ENCODE measurements at regions not wholly inside any gene's neighbourhood (a gene's known extent, or its start where the extent isn't known, plus 50 kb on each side); places are given as distances from the start of the nearest gene placed in this dataset.

DNA sequence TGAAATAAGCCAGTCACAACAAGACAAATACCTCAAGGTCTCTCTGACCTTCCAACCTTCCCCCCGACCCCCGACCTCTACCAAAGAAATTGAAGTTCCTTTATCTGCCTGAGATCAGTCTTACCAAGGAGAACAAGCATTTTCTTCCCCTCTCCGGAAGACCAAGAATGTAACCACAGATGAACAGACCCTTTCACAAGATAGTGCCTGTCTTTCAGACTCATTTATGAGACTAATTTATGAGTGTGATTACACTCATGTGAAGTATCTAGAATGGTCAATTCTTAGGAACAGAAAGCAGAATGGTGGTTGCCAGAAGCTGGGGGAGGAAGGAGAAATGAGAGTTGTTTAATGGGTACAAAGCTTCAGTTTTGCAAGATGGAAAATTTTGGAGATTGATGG lies 108.9 kb upstream of the MKLN1 start:
- no peak for TF ChIP-seq POLR2A (IDR thresholded peaks at IDR 0.05)
- TF ChIP-seq, protein P1, sequence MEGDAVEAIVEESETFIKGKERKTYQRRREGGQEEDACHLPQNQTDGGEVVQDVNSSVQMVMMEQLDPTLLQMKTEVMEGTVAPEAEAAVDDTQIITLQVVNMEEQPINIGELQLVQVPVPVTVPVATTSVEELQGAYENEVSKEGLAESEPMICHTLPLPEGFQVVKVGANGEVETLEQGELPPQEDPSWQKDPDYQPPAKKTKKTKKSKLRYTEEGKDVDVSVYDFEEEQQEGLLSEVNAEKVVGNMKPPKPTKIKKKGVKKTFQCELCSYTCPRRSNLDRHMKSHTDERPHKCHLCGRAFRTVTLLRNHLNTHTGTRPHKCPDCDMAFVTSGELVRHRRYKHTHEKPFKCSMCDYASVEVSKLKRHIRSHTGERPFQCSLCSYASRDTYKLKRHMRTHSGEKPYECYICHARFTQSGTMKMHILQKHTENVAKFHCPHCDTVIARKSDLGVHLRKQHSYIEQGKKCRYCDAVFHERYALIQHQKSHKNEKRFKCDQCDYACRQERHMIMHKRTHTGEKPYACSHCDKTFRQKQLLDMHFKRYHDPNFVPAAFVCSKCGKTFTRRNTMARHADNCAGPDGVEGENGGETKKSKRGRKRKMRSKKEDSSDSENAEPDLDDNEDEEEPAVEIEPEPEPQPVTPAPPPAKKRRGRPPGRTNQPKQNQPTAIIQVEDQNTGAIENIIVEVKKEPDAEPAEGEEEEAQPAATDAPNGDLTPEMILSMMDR (IDR thresholded peaks at IDR 0.05), result no peak
- no peak for DNase-seq

DNA sequence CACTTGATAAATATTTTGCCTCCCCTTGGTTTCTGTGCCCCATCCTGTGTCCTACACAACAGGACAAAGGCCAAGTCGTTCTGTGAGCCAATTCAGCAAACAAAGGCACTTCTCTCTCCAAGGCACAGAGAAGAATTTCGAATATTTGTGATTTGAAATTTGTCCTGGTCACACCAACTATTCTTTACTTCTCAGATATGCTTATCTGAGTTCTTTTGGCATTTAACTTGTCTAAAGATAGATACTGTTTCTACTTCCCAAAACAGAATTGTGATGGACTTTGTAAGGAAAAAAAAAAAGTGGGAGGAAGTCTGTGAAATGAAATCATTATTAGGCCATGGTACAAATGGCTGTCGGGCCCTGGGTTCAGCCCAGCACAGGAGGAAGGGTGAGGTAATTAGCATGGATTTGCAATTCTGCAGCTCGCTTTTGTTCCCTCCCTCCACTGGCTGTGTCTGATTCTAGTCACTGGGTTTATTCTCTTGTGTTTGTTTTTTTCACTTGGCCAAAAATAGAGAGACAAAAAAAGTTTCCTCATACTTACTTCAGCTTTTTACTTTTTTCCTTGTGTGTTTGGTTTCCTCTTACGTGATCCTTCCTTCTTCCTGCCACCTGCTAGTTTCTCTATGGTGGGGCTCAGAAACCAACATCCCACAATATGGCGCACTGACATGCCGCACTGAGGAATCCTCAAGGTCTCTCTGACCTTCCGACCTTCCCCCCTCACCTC lies 108.2 kb upstream of the MKLN1 start:
- Histone ChIP-seq H3K9me3 (no peaks in the 10 kb centered on the region), H3K36me3 (no peaks in the 10 kb centered on the region), H3K27me3 (no peaks in the 10 kb centered on the region), H3K4me1 (peaks cover 0 to 13% (median 0%) of the 10 kb centered on the region in 4 donors), H3K27ac (peak overlapping the region in 2 of 3 donors; percentile 9 to 24), H3K4me3 (no peak overlapping the region)
- intact Hi-C loops (cut with DNase I), result no loop called here
- TF ChIP-seq, protein P1 (IDR thresholded peaks at IDR 0.05), result no peak
- TF ChIP-seq POLR2A (IDR thresholded peaks at IDR 0.05), result no peak
- DNase-seq (peak in 2 of 3 donors; percentile 55 to 63), ATAC-seq (peak; percentile 76 to 97 (median 86))
- WGBS (ENCODE audit: insufficient coverage, low coverage, low lambda C conversion rate, missing lambda C conversion rate), result 28% methylated on average over 6 of the region's 8 CpGs

More for the DNA sequence above, 108.9 kb upstream of the MKLN1 start:
- H3K27ac ChIP-seq, result no peak overlapping the region
- 43% methylated on average over 3 of the region's 3 CpGs for WGBS (ENCODE audit: insufficient coverage, low coverage, low lambda C conversion rate, missing lambda C conversion rate)
- intact Hi-C loops (cut with DNase I), result no loop called here
- no peaks in the 10 kb centered on the region for H3K36me3 ChIP-seq
- H3K4me1 ChIP-seq, result peaks cover 0 to 13% (median 0%) of the 10 kb centered on the region in 4 donors
- ATAC-seq, result peak in 1 of 4 donors; percentile 17
- H3K9me3 ChIP-seq, result no peaks in the 10 kb centered on the region
- no peak overlapping the region for H3K4me3 ChIP-seq
- H3K27me3 ChIP-seq, result no peaks in the 10 kb centered on the region

DNA sequence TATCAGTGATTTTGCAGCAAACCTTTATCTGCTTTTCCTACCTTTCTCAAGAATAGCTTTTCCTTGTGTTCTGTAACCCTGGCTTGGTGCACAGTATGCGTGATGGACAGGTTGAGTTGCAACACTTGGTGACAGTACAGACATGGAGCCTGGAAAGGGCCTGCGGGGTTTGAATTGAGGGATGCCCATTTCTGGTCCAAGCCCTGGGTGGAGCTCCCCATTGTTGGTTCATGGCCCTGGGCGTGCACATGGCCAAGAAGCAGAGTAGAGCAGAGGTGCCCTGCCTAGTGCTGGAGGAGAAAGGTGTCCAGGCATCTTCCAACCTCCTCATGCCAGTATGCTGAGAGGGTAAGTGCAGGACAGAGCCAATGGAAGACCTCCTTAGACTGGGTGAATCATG lies 106.6 kb upstream of the MKLN1 start:
- no peaks in the 10 kb centered on the region for H3K36me3 ChIP-seq
- H3K4me1 ChIP-seq, result peaks cover 0 to 20% (median 3%) of the 10 kb centered on the region in 4 donors
- H3K4me3 ChIP-seq, result no peak overlapping the region
- TF ChIP-seq, protein P1 (IDR thresholded peaks at IDR 0.05), result no peak
- no peak for TF ChIP-seq POLR2A (IDR thresholded peaks at IDR 0.05)
- intact Hi-C loops (cut with DNase I), result no loop called here
- ATAC-seq, result no peak
- 96% methylated on average over 3 of the region's 3 CpGs for WGBS (ENCODE audit: insufficient coverage, low coverage, low lambda C conversion rate, missing lambda C conversion rate)
- no peaks in the 10 kb centered on the region for H3K9me3 ChIP-seq
- no peaks in the 10 kb centered on the region for H3K27me3 ChIP-seq
- no peak overlapping the region for H3K27ac ChIP-seq
- DNase-seq, result no peak

DNA sequence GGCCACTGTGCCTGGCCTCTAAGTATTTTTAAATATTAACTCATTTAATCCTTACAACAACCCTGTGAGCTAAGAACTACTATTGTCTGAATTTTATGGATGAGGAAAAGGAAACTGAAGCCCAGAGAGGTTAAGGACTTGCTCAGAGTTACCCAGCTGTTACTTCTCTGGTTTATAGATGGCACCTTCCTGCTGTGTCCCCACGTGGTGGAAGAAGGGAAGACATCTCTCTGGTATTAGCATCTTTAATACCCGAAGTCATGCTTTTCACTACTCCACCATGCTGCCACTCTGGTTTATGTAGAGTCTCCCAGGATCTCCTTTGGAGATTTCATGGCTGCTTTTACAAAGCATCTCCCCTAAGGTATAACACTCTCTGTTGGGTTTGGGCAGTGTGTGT lies 105.5 kb upstream of the MKLN1 start:
- H3K27ac ChIP-seq, result no peak overlapping the region
- H3K27me3 ChIP-seq, result no peaks in the 10 kb centered on the region
- H3K4me3 ChIP-seq, result no peak overlapping the region
- ATAC-seq (no peak), DNase-seq (no peak)
- H3K4me1 ChIP-seq, result peaks cover 0 to 27% (median 7%) of the 10 kb centered on the region in 4 donors
- intact Hi-C loops (cut with DNase I), result no loop called here
- H3K9me3 ChIP-seq, result no peaks in the 10 kb centered on the region
- 53% methylated on average over 2 of the region's 2 CpGs for WGBS (ENCODE audit: insufficient coverage, low coverage, low lambda C conversion rate, missing lambda C conversion rate)
- TF ChIP-seq, protein P1 (IDR thresholded peaks at IDR 0.05), result no peak
- no peak for TF ChIP-seq POLR2A (IDR thresholded peaks at IDR 0.05)
- no peaks in the 10 kb centered on the region for H3K36me3 ChIP-seq
